ENCODE measurements at regions not wholly inside any gene's neighbourhood (a gene's known extent, or its start where the extent isn't known, plus 50 kb on each side); places are given as distances from the start of the nearest gene placed in this dataset.
"Not testable (repeated sequence)": the region's sequence is repeated elsewhere in the genome, so short reads cannot be mapped to it uniquely, and the experiment has no call there.

GRCh38 chr9:31183866-31184265, 1200.6 kb upstream of the ACO1 start:
- FAIRE-seq: no peak

- no peak for FAIRE-seq
Measured at GRCh38 chr9:31185831-31186230, 1198.6 kb upstream of the ACO1 start.

- FAIRE-seq: no peak
Measured at GRCh38 chr9:31188496-31188895, 1195.9 kb upstream of the ACO1 start.

GRCh38 chr9:31210978-31211570, 1173.4 kb upstream of the ACO1 start:
- FAIRE-seq: no peak

GRCh38 chr9:31229976-31230375, 1154.5 kb upstream of the ACO1 start:
- not testable (repeated sequence) for FAIRE-seq

GRCh38 chr9:31232485-31232884, 1152.0 kb upstream of the ACO1 start:
- FAIRE-seq: no peak

GRCh38 chr9:31236344-31236743, 1148.1 kb upstream of the ACO1 start:
- no peak for FAIRE-seq

GRCh38 chr9:31243386-31243785, 1141.1 kb upstream of the ACO1 start:
- FAIRE-seq: no peak

- FAIRE-seq: no peak
Measured at GRCh38 chr9:31248156-31248555, 1136.3 kb upstream of the ACO1 start.

GRCh38 chr9:31251386-31251785, 1133.1 kb upstream of the ACO1 start:
- no peak for FAIRE-seq

GRCh38 chr9:31253800-31254762, 1130.4 kb upstream of the ACO1 start:
- FAIRE-seq: no peak

- FAIRE-seq: no peak
Measured at GRCh38 chr9:31255211-31255610, 1129.2 kb upstream of the ACO1 start.

- FAIRE-seq: no peak
Measured at GRCh38 chr9:31259824-31260223, 1124.6 kb upstream of the ACO1 start.

- no peak for FAIRE-seq
Measured at GRCh38 chr9:31272456-31273295, 1111.8 kb upstream of the ACO1 start.

GRCh38 chr9:31275419-31275818, 1109.0 kb upstream of the ACO1 start:
- no peak for FAIRE-seq

- no peak for FAIRE-seq
Measured at GRCh38 chr9:31290731-31291130, 1093.7 kb upstream of the ACO1 start.

GRCh38 chr9:31302620-31303418, 1081.6 kb upstream of the ACO1 start:
- no peak for FAIRE-seq

GRCh38 chr9:31304576-31304975, 1079.9 kb upstream of the ACO1 start:
- FAIRE-seq: no peak

GRCh38 chr9:31314241-31314640, 1070.2 kb upstream of the ACO1 start:
- FAIRE-seq: no peak

- FAIRE-seq: no peak
Measured at GRCh38 chr9:31320494-31320893, 1063.9 kb upstream of the ACO1 start.

GRCh38 chr9:31321256-31321655, 1063.2 kb upstream of the ACO1 start:
- FAIRE-seq: no peak

GRCh38 chr9:31321686-31322085, 1062.8 kb upstream of the ACO1 start:
- FAIRE-seq: no peak
